Stimulated activated CD4-positive, alpha-beta T cell treated with anti-CD3 and anti-CD28 coated beads, Interleukin-12 subunit alpha, Interleukin-12 subunit beta, amount 100 ng/mL, for 4 hours (primary cell): ENCODE measurements at regions not wholly inside any gene's neighbourhood (a gene's known extent, or its start where the extent isn't known, plus 50 kb on each side); places are given as distances from the start of the nearest gene placed in this dataset.
A peak's percentile ranks its signal among the peaks of the same experiment; 100 is the strongest.
"Not testable (repeated sequence)": the region's sequence is repeated elsewhere in the genome, so short reads cannot be mapped to it uniquely, and the experiment has no call there.

Source experiments
- DNase-seq: peaks from one replicate; pipeline ENCODE4 v3.0.0-alpha.2; 2020

DNA sequence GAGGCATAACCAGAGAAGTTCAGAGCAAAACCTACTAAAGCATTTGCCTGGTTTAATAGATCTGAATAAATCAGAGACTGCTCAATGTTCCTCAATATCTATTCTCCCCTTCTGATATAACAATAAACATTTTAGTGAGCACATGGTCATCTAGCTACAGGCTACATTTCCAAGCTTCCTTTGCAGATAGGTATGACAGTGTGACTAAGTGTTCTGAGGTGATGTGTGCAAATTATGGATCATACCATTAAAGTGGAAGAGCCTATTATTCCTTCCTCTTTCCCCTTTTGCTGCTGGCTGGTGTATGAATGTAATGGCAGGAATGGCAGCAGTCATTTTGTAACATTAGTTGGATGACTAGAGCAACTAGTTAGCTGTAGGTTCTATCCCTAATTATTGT lies 285.8 kb upstream of the RASA1 start:
- no peak for DNase-seq

DNA sequence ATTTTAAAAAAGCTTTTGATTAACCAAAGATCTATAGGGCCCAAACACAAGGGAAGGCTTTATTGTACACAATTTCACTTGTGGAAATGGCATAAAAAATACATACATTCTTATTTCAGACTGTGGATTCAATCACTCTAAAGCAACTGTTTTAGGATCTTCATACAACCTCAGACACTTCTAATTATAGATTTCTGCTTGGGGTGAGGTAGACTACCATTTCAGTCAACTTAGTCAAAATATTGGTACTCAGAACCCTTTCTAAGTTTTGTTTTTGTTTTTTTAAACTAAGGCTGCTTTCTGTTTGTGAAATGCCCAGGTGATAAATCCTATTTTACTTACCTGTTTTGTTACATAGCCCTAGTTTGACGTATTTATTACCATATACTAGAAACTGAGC lies 284.5 kb upstream of the RASA1 start:
- DNase-seq: no peak

GRCh38 chr5:86986837-86987236 lies 280.8 kb upstream of the RASA1 start:
- DNase-seq: no peak

GRCh38 chr5:86997516-86997915 lies 270.2 kb upstream of the RASA1 start:
- DNase-seq: no peak

- no peak for DNase-seq
These were observed 267.7 kb upstream of the RASA1 start for GRCh38 chr5:86999951-87000350.

GRCh38 chr5:87002485-87002884 lies 265.2 kb upstream of the RASA1 start:
- DNase-seq: no peak

DNA sequence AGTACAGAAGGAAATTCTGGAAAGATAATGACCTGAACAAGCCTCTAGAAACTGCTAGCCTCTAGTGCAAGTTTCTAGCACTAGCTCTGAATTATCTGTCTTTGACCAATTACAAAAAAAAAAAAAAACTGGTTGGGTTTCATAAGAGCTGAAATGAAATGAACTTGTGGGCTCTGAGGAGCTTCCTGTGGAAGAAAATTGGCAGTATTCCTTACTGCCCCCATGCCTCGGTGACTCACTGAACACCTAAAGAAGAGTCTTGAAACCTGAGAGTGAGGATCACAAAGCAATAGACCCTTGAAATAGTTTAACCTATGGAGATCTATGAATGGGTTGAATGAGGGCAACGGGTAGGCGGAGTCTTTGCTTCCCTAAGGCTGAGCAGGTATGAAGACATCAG lies 263.6 kb upstream of the RASA1 start:
- no peak for DNase-seq

DNA sequence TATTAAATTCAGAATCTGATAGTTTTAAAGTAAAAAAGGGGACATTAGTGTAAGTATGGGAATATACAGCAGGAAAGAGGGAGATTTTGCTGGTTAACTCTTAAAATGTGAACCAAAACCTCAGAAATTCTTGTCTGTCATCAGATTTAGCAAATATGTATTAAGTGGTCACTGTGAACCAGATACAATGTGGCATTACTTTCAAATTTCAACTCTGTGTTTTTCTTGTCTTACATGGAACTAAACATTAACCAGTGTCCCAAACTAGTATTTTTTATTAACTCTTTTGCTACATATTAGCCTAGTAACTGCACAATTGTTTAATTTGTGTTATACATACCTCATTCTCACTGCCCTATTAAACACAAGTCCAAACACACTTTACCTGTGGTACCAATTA lies 259.9 kb upstream of the RASA1 start:
- no peak for DNase-seq

GRCh38 chr5:87008751-87009560 lies 258.7 kb upstream of the RASA1 start:
- no peak for DNase-seq

- no peak for DNase-seq
These were observed 256.9 kb upstream of the RASA1 start for GRCh38 chr5:87010736-87011135.

DNA sequence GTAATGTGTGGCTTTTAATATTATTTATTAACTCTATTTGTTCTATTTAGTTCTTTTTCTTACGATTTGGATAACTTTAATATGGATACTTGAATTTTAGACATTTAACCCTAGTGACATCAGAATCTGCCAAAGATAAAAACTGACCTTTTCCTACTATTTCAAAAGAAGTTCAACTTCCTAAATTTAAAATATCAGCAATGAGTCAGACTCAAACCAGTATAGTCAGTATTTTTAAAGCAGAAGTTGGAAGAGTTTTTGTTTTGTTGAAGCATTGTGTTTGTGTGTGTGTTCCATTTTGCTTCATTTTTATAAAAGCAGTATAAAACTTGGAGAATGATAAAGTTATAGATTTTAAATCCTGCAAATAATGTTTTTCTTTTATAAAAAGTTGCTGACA lies 251.8 kb upstream of the RASA1 start:
- DNase-seq: no peak

- DNase-seq: peak; percentile 2
These were observed 247.4 kb upstream of the RASA1 start for GRCh38 chr5:87020099-87020934.

DNA sequence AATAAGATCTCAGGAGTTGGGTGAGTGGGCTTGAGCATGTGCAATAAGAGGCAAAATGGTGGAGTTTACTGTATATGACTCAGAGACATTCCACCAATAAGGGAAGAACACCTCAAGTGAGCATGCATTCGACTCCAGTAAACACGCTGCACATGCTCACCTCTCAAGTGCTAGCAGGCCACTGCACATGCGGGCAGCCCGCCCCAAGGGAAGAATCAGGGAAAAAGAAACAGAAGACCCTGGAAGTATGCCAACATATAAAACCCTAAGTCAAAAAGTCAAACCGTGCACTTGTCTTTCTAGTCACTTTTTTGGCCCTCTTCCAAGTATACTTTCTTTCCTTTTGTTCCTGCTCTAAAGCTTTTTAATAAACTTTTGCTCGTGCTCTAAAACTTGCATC lies 245.3 kb upstream of the RASA1 start:
- no peak for DNase-seq

- DNase-seq: no peak
These were observed 240.1 kb upstream of the RASA1 start for GRCh38 chr5:87027570-87027969.

- no peak for DNase-seq
These were observed 237.7 kb upstream of the RASA1 start for GRCh38 chr5:87029951-87030350.

GRCh38 chr5:87030699-87031098 lies 237.0 kb upstream of the RASA1 start:
- no peak for DNase-seq

DNA sequence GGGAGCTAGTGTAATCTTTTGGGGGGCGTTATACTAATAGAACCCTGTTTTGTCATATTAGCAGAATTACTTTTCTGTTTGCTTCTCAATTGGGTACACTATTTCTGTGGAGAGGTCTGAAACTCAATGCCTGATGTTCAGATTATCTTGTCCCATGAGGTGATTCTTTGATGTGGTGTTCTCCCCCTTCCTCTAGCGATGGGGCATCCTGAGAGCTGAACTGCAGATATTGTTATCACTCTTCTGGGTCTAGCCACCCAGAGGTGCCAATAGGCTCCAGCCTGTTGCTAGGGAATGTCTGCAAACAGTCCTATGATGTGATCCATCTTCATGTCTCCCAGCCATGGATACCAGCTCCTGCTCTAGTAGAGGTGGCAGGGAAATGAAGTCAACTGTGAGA lies 233.1 kb upstream of the RASA1 start:
- DNase-seq: no peak

- no peak for DNase-seq
These were observed 225.1 kb upstream of the RASA1 start for GRCh38 chr5:87042554-87042953.

DNA sequence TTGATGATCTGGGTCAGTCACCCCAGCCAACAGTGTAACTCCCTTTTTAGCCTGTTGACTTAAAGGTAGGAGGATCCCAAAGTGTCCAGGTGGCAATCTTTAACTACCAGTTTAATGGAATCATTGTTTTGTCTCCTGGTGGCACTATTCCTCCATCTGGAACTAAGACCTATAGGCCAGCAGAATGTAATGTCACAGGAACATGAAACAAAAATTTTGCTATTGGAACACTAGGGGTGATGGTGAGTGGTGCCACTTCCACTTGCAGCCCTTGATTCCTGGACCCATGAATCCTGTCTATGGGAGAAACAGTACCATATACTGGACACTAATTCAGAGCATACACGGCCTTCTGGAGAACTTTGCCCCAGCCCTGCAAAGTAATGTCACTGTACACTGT lies 219.5 kb upstream of the RASA1 start:
- DNase-seq: no peak

- not testable (repeated sequence) for DNase-seq
These were observed 218.7 kb upstream of the RASA1 start for GRCh38 chr5:87049012-87049411.

- no peak for DNase-seq
These were observed 216.1 kb upstream of the RASA1 start for GRCh38 chr5:87051502-87052113.

GRCh38 chr5:87053146-87053545 lies 214.5 kb upstream of the RASA1 start:
- no peak for DNase-seq

GRCh38 chr5:87054821-87055220 lies 212.9 kb upstream of the RASA1 start:
- no peak for DNase-seq

DNA sequence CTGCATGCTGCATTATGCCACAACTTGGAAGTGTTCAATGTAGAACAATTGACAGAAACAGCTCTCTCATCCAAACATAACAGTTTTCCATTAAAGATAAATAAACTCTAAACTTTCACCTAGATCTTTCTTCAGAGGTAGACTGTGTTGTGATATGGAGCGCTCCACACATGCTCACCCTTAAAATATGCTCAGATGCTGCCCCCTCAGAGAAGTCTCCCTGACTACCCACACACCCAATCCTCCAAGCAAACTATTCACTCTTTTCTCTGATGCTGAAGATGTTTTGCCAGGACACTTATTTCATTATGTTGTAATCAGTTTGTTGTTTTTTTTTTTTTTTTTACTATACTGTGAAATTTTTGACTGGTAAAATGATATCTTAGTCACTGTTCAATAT lies 206.6 kb upstream of the RASA1 start:
- DNase-seq: no peak
